Inflammatory macrophage treated with lipopolysaccharide for 4 hours (primary cell): ENCODE measurements at regions not wholly inside any gene's neighbourhood (a gene's known extent, or its start where the extent isn't known, plus 50 kb on each side); places are given as distances from the start of the nearest gene placed in this dataset.
"Not testable (repeated sequence)": the region's sequence is repeated elsewhere in the genome, so short reads cannot be mapped to it uniquely, and the experiment has no call there.

Experiments
- DNase-seq: peaks from one replicate; pipeline ENCODE4 v3.0.0-alpha.2; 2020

DNA sequence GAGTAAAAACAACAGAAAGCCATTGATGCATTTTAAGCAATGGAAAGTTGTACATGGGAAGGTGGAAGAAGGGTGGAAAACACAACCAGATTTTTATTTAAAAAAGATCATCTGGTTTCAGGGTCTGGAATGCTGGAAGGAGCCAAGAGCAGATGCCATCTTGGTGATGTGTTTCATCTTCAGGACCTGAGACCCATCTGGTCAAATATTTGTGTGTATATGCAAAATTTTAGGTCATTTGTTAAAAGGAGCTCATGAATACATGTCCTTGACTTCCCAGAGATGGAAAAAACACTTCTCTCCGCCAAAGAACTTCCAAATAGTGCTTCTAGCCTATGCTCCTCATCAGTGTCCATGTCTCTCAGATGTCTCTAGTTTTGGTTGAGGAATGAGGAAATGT lies 110.6 kb upstream of the GDNF start:
- DNase-seq = no peak

DNA sequence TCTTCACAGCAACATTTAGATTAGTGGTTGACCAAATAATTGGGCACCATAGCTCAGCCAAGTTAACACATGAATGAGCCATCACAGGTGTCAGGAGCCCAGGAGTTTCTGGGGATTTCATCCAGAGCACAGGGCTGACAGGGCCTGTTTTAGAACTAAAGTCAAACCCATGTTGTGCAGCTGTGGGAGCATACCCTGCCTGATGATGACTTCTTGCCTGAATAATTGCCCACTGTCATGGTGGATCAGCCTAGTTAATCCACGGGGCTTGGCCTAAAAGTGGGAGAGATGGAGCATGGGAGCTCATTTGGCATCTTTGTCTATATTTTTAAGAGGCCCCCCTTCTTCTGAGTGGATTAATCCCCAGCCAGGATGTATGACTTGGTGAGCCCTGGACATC lies 105.6 kb upstream of the GDNF start:
- DNase-seq = no peak

DNA sequence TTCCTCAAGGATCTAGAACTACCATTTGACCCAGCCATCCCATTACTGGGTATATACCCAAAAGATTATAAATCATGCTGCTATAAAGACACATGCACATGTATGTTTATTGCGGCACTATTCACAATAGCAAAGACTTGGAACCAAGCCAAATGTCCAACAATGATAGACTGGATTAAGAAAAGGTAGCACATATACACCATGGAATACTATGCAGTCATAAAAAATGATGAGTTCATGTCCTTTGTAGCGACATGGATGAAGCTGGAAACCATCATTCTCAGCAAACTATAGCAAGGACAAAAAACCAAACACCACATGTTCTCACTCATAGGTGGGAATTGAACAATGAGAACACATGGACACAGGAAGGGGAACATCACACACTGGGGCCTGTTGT lies 103.3 kb upstream of the GDNF start:
- DNase-seq = not testable (repeated sequence)

DNA sequence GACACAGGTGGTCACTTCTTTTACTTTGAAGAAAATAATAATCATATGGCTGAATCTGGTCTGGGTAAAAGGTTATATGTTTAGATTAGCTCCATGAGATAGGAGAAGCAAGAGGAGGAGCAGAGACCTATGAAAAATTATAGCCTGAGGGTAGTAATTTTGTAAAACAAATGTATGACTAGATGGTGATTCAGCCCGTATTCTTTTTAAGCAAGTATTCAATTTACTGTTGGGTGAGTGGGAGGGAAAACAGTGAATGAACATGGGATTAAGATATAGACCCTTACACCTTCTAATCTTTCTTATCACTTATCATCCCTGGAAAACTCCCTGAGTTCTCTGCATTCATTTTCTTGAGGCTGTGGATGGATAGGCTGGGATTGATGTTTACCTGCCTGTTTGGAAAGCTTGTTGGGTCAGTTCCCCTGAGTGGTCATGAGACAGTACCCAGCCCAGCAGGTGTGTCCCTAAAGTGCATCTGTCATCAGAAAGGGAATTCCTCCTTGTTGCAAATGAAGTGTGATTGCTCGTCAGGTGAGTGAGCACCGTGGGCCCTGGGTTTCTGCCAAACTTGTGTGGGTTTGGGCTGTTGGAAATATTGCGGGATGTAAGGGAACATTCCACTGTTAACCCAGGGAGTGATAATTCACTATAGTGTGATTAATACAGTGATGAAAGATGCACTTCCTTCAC lies 101.2 kb upstream of the GDNF start:
- DNase-seq = no peak

DNA sequence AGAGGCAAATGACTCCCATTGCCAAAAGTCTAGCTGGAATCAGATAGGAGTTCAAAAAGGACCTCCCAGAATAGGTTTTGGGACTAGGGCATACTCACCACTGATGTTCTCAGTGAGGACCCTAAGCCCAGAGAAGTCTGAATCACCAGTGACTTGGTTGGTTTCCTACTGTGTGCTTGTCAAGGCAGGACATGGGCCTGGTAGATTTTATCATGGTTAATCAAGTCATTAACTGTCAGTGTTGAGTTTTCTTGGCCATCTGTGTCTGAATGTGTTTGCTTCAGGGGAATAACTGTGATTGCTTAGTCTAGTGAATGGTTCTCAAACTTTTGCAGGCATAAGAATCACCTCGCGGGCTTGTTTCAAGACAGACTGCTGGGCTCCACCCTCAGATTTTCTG lies 99.0 kb upstream of the GDNF start:
- DNase-seq = no peak

DNA sequence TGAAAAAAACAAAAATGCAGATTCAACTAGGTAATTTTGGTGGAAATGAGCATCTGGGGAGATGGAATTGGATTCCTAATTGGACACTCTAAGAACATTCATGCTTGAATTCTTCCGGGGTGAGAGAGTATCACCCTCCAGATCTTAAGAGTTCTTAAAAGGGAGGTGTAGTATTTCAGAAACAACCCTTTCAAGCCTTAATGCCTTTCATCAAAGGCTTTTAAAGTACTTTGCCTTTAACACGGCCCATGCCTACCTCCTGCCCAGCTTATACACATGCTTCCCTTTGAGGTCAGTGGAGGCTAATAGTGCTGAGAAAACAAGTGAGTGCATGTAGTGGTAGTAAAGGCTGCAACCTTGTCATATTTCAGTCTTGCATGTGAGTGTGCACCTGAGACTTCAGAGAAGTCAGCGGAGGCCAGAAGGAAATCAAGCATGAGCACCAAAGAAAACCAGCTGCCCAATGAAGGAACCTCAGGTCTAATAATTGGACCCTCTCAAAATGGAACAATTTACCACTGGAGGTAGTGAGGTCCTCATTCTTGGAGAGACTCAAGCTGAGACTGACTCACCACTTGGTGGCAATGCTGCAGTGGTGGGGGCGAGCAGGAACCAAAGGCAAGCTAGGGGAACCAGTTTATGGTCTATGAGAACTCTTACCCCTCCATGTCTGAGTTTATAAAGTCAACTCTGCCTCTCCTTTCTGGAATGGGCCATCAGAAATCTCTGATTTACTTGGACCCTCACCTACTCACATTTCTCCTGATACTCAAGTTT lies 98.4 kb upstream of the GDNF start:
- DNase-seq = no peak

DNA sequence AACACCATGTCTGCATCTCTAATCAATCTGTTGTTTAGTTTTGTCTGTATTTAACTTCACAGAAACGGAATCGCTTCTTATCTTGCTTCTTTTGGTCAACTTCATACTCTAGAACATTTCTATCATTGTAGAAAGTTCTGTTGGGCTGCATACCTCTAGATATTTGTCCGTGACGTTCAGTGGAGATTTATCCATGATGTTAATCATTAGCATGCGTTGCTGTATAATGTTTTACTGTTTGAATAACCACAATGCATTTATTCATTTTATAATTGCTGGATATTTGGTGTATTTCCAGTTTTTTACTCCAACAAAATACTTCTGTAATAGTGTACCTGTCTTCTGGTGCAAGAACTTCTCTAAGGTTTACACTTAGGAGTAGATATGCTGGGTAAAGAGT lies 96.2 kb upstream of the GDNF start:
- no peak for DNase-seq

DNA sequence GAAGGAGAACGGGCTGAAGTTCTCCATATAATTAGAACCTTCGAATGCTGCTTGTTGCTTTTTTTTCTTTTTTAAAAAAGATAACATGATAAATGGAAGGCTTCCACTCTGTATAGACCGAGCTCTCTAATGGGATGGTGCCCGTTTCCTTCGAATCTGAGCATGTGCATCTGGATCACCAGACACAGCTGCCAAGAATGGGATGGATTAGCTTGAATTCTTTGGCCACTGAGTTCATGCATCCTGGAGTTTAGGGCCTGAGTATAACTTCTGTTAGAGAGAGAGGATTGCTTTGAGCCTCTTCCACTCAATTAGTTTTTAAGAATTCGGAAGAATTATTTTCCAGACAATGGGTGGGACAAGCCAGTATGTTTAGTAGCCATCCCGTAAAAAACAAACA lies 93.7 kb upstream of the GDNF start:
- no peak for DNase-seq

DNA sequence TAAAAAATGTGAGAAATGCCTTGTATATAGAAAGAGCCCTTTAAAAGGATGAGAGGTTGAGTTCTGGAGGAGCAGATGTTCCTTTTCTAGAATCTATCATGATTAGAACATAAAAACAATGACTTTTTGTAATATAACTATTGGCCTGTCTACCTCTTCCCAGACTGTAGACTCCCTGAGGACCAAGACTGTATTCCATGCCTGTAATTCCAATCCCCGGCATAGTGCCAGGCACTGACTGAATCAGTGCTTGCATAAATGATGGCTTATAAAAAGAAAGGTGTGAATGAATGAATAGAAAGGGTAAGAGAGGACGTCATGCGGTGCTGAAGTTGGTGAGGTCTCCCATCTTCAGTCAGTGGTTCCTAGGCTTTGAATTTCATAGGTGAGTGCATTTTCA lies 92.6 kb upstream of the GDNF start:
- no peak for DNase-seq

DNA sequence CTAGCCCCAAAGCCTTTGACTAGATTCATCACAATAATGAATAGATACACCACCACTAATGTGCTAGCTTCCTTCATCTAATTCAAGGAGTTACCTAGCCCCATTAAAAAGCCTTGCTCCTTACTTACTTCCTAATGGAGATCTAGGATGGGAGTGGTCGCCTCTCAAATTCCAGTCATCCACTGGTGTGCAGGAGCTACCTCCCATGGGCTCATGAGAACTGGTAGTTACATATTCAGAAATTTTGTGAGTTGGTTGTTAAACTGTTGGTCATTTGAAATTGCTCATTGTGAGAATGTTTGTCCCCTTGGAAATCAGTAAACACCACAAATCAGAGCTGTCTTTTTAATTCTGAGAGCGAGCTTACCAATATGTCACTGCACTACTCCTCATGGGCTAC lies 91.7 kb upstream of the GDNF start:
- no peak for DNase-seq

DNA sequence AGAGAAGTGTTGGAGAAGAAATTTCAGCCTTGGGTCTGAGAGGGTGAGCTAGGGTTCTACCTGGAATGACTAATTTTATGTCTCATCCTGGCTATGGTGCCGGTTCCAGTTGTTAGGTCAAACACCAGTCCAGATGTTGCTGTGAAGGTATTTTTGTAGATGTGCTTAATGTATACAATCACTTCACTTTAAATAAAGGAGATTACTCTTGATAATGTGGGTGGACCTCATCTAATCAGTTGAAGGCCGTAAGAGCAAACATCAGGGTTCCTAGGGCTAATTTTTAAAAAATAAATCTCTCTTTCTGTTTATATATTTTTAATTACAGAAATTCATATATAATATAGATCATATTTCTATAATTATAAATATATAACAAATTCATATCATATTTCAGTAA lies 90.5 kb upstream of the GDNF start:
- DNase-seq = no peak

DNA sequence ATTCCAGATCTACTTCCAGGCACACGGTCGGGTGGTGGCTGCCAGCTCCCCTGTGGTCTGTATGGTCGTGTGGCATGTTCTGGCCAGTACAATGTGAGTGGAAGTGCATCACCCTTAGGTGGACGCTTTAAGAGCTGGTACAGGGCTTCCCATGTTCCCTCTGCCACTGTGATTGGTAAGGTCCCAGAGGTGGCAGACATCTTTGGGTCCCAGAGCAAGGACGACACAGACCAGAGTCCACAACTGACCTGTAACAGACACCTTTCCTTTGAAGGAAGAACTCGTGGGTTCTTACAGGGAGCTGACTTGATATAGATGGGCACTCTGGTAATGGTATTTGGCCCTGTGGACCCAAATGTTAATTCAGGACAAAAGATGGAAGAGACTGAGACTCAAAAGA lies 90.0 kb upstream of the GDNF start:
- DNase-seq = no peak

DNA sequence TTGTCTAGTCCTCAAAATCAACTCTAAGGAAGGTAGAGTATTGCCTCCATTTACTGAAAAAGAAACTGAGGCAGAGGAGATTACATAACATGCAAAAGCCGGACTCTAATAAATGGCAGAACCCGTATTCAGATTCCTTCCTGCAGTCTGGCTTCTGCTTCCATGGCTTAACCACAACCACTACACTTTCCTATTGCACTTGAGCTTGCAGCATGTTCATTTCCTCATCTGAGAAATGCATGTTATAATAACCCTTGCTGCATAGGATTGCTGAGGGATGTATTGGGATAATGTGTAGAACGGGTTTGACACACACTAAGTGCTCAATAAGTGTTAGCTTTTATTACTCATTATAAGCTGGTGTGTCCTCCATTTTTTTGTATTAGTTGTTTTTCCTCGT lies 87.9 kb upstream of the GDNF start:
- not testable (repeated sequence) for DNase-seq

DNA sequence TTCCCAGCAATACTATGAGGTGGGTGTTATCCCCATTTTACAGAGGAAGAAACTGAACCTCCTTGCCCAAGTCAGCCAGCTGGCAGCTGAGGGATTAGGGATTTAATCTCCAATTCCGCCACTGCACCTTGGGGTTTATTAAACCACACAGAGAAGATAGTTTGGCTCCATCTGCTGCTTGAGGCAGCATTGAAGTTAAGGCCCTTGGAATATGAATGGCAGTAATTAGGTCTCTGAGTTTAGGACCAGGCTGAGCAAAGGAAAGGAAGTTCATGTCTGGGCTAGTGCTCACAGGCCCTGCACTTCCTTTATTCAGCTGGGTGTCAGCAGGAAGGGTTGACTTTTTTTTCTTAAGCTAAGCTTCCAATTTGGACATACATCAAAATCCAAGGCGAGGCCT lies 86.9 kb upstream of the GDNF start:
- DNase-seq = no peak

DNA sequence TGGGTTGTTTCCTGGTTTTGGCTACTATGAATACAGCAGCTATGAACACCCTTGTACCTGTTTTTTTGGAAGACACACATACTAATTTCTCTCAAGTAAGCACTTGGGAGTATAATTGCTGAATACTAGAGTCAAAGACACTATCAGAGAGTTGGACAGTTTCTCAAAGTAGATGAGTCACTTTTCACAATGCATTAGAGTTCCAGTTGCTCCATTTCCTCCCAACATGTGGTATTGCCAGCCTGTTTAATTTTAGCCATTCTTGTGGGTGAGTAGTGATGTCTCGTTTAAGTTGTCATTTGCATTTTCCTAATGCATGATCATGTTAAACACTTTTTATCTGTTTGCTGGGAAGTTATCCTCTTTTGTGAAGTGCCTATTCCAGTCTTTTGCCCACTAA lies 81.6 kb upstream of the GDNF start:
- no peak for DNase-seq

DNA sequence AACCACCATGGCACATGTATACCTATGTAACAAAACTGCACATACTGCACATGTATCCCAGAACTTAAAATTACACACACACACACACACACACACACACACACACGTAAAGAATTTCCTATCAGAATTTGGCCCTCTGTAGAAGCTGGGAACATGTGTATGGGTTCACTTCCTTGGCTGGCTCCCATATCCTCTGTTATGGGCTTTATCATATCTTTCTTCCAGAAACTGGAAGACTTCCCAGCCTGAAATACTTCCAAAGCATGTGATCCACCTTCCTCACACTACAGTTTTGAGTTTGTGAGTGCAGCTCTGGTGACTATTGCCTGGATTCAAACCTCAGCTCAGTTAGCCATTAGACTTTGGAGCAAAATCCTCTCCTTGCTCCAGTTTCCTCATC lies 78.6 kb upstream of the GDNF start:
- no peak for DNase-seq

DNA sequence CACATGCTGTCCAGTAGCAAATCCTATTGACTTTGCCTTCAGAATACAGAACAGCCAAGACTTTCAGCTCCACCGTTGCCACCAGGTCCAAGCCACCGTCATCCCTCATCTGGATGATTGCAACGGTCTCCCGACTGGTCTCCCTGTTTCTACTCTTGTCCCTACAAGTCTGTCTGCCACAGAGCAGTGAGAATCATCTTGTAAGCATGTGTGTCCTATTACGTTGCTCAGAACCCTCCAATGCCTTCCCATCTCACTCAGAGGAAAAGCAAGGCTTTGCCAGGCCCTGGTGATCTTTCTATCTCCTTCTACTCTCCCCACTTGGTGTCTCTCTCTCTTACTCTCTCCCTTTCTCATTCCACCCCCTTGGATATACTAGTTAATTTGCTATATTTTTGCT lies 76.7 kb upstream of the GDNF start:
- no peak for DNase-seq

DNA sequence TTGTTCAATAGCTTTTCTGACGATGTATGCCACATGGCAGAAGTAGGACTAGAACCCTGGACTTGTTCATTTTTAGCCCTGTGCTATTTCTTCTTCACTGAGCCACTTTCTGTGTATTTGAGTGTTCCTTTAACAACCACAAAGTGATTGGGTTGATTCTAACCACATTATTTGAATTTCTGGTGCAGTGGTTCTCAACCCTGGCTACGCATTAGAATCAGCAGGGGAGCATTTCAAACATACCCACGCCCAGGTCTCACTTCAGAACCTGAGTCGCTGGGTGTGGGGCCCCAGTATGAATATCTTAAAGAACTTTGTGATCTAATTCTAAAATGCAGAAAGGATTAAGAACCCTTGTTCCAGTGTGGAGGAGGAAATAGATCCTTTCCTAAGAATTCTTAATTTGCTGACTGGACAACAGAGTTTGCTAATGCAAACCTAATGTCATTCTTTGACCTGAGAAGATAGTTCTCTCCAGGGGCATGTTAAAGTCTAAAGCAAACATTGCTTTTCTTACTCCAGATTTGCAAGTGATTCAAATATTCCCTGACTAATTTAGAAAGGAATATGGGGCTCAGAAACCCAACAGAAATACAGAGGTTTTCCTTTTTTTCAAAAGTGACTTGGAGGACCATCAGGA lies 75.4 kb upstream of the GDNF start:
- no peak for DNase-seq

DNA sequence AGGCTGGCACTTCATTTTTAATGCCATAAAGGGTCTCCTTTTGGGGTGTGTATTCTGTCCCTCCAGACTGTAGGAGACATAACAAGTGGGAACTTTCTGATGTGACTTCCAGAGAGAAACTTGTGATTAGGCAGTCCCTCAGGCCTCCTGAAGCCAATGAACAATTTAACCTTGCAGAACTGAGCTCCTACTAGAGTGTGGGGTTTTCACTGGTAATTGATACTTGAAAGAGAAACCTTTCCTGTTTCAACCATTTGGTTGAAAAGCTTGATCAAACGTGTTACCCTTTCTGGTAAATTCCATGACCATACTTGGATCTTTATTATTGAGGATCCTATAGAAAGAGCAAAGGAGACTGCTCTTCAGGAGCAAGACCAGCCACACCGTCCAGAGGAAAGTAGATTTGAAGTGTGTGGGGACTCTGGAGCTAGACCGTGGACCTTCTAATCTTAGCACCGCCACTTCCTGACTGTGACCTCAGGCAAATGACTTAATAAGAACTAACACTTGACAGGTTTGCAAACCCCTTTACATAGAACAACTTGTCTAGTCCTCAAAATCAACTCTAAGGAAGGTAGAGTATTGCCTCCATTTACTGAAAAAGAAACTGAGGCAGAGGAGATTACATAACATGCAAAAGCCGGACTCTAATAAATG lies 69.9 kb upstream of the GDNF start:
- DNase-seq = not testable (repeated sequence)

DNA sequence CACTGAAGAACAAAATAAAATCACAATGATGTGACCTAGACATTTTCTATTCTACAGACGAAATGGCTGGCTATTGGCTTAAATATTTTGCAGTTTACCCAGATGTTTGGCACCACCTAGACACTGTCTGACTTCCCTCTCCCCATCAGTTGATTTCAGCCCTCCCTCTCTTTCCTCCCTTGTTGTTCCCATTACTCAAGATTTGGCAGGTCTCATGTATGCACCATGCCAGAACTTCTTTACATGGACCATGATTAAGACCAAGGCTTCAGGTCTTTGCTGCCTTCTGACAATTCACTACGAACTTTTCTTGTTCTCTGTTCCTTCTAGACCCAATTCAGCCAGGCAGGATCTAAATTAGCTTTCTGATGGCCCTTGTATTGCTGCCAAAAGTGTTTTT lies 66.6 kb upstream of the GDNF start:
- no peak for DNase-seq

DNA sequence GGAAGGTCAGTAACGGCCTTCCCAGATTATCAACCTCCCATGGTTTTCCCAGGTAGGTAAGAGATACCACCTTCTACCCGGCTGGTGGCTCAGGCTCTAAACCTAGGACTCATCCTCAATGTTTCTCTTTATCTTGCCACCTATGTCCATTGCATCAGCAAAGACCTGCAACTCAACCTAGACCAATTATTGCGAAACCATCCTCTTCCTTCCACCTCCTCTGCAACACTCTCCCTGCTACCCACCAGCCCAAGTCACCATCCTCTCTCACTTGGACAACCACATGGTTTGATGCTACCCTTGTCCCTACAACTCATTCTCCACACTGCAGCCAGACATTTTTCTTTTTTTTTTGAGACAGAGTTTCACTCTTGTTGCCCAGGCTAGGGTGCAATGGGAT lies 65.4 kb upstream of the GDNF start:
- no peak for DNase-seq

DNA sequence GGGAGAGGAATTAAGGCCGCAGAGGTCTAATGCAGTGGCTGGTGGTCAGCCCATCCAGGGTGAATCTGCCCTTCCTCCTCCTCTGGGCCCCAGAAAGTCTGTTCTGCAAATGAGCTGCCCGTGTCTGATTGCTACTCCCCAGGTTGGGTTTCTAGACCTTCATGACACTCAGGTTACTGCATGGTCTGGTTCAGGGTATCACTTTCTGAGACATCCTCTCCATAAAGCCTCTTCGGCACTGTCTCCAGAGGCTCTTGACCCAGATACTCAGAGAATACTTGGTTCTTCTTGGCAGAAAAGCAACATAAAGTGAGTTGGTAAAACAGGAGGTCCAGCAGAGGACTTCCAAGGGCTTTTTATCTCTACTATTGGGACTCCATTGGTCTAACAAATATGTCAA lies 62.5 kb upstream of the GDNF start:
- DNase-seq = no peak

DNA sequence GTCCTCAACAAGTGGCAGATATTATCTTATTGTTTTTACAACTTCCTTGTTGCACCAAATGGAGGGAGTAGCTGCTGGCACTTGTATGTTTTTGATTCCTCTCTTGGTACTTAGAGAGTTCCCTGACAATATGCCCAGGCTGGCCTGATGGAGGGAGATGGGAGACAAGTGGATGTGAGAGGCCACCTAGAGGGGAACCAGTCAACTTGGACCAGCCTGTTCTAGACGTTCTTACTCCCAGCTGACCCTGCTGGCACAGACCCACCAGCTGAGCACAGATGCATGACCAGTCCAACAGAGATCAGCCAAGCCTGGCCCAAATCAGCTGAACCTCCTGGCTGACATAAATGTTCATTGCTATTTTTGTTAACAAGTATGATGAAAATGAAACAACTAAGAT lies 60.9 kb upstream of the GDNF start:
- DNase-seq = no peak

DNA sequence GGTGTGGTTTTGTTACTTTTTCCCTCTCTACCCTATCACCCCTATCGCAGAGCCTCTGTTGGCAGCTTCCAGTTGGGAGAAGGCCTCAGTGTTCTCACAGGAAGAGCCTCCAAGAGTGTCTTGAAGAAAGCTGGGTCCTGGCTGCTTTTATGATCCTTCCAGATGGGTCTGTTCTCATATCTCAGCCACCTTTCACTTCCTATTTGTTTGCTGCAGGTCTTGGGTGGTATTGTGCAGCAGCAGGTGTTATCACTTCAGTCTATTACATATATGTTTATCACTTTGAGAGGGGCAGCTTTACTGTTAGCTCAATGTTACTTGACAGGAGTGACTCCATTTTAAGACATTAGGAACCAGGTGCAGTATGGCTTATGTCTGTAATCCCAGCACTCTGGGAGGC lies 59.2 kb upstream of the GDNF start:
- no peak for DNase-seq
